Right lobe of liver (tissue), 4 donors: ENCODE measurements at regions not wholly inside any gene's neighbourhood (a gene's known extent, or its start where the extent isn't known, plus 50 kb on each side); places are given as distances from the start of the nearest gene placed in this dataset.

Source experiments
- CTCF ChIP-seq, 4 donors: fragments of 200-600 bp in 3 of 4; fragments of 450-650 bp in 1 of 4; IDR thresholded peaks; one replicate each; pipeline versions ENCODE4 v1.5.1 to v1.8.0; 2016 to 2022; ENCODE audit warnings: antibody characterized with exemption in 4 of 4, mild to moderate bottlenecking in 2 of 4
- POLR2A ChIP-seq: fragments of 450-650 bp; IDR thresholded peaks from one replicate; pipeline ENCODE4 v1.6.1; 2017; ENCODE audit warnings: antibody characterized with exemption, mild to moderate bottlenecking
- donor health status: DM: no; HTN: no; CAD: no.
- donor health status: DM: no; HTN: no; CAD: no.
- donor health status: DM: no; HTN: yes; CAD: no.

- TF ChIP-seq CTCF (IDR thresholded peaks at IDR 0.05) (no peak), POLR2A (no peak)
Measured at GRCh38 chr15:46701896-46702295, 1015.4 kb upstream of the SEMA6D start.
